WTC11 (cell line): ENCODE measurements at regions not wholly inside any gene's neighbourhood (a gene's known extent, or its start where the extent isn't known, plus 50 kb on each side); places are given as distances from the start of the nearest gene placed in this dataset.

Experiments
- ARID4B ChIP-seq: sonication (generic); formaldehyde crosslinking; IDR thresholded peaks from 2 replicates; pipeline ENCODE4 v1.8.0; 2023; ENCODE audit warnings: missing genetic modification reagents, mild to moderate bottlenecking, borderline replicate concordance
- CREB1 ChIP-seq: sonication (generic); formaldehyde crosslinking; IDR thresholded peaks from 2 replicates; pipeline ENCODE4 v1.8.0; 2023; ENCODE audit warnings: mild to moderate bottlenecking, missing genetic modification reagents
- CTCF ChIP-seq: fragments of 200-600 bp; IDR thresholded peaks from 2 replicates; pipeline ENCODE4 v1.8.0; 2022; ENCODE audit warnings: antibody characterized with exemption
- SMAD4 ChIP-seq: sonication (generic); formaldehyde crosslinking; IDR thresholded peaks from 2 replicates; pipeline ENCODE4 v1.8.0; 2022; ENCODE audit warnings: mild to moderate bottlenecking, missing genetic modification reagents

GRCh38 chr4:18975916-18976808, 954.6 kb upstream of the LCORL start:
- TF ChIP-seq CREB1 (CRISPR knock-in tag) (no peak), CTCF (no peak), ARID4B (CRISPR knock-in tag) (no peak), SMAD4 (CRISPR knock-in tag) (no peak)
